ENCODE measurements at regions not wholly inside any gene's neighbourhood (a gene's known extent, or its start where the extent isn't known, plus 50 kb on each side); places are given as distances from the start of the nearest gene placed in this dataset.
"Not testable (repeated sequence)": the region's sequence is repeated elsewhere in the genome, so short reads cannot be mapped to it uniquely, and the experiment has no call there.

- H3K79me2 ChIP-seq (ENCODE audit: insufficient read depth, low read length): no peaks in the 10 kb centered on the region
- H3K9me3 ChIP-seq (ENCODE audit: low read depth, low read length): no peaks in the 10 kb centered on the region
- H3K4me2 ChIP-seq (ENCODE audit: insufficient read depth, low read length): no peak overlapping the region
- no peak for TF ChIP-seq CTCF (IDR thresholded peaks at IDR 0.05; ENCODE audit: extremely low read depth, low read depth, low read length)
- no peaks in the 10 kb centered on the region for H4K20me1 ChIP-seq (ENCODE audit: insufficient read depth, low read length)
- DNase-seq (ENCODE audit: insufficient read length, low spot score, missing footprints): no peak
- no peaks in the 10 kb centered on the region for H3K27me3 ChIP-seq (ENCODE audit: insufficient read depth, low read length)
- H3K36me3 ChIP-seq (ENCODE audit: insufficient read depth, low read length): no peaks in the 10 kb centered on the region
- H2AFZ ChIP-seq (ENCODE audit: low read length): no peak overlapping the region
- H3K27ac ChIP-seq (ENCODE audit: low read depth, low read length): no peak overlapping the region
- no peak overlapping the region for H3K4me3 ChIP-seq (ENCODE audit: insufficient read depth, low read length)
- H3K4me1 ChIP-seq (ENCODE audit: insufficient read depth, low read length): no peaks in the 10 kb centered on the region
These were observed 224.2 kb downstream of the SOX2 start for GRCh38 chr3:181935915-181936314.

GRCh38 chr3:181936774-181937173 is 225.0 kb downstream of the SOX2 start:
- Histone ChIP-seq H3K4me2 (ENCODE audit: insufficient read depth, low read length) (no peak overlapping the region), H3K27ac (ENCODE audit: low read depth, low read length) (no peak overlapping the region), H3K4me1 (ENCODE audit: insufficient read depth, low read length) (no peaks in the 10 kb centered on the region), H3K36me3 (ENCODE audit: insufficient read depth, low read length) (no peaks in the 10 kb centered on the region), H3K27me3 (ENCODE audit: insufficient read depth, low read length) (no peaks in the 10 kb centered on the region), H4K20me1 (ENCODE audit: insufficient read depth, low read length) (no peaks in the 10 kb centered on the region), H3K79me2 (ENCODE audit: insufficient read depth, low read length) (no peaks in the 10 kb centered on the region), H2AFZ (ENCODE audit: low read length) (no peak overlapping the region), H3K4me3 (ENCODE audit: insufficient read depth, low read length) (no peak overlapping the region), H3K9me3 (ENCODE audit: low read depth, low read length) (no peaks in the 10 kb centered on the region)
- TF ChIP-seq CTCF (IDR thresholded peaks at IDR 0.05; ENCODE audit: extremely low read depth, low read depth, low read length): no peak
- no peak for DNase-seq (ENCODE audit: insufficient read length, low spot score, missing footprints)

GRCh38 chr3:181938580-181938979 is 226.9 kb downstream of the SOX2 start:
- not testable (repeated sequence) for H4K20me1 ChIP-seq (ENCODE audit: insufficient read depth, low read length); H2AFZ ChIP-seq (ENCODE audit: low read length); H3K4me1 ChIP-seq (ENCODE audit: insufficient read depth, low read length); H3K27ac ChIP-seq (ENCODE audit: low read depth, low read length); H3K27me3 ChIP-seq (ENCODE audit: insufficient read depth, low read length); H3K79me2 ChIP-seq (ENCODE audit: insufficient read depth, low read length); H3K36me3 ChIP-seq (ENCODE audit: insufficient read depth, low read length); H3K4me2 ChIP-seq (ENCODE audit: insufficient read depth, low read length); DNase-seq (ENCODE audit: insufficient read length, low spot score, missing footprints); H3K4me3 ChIP-seq (ENCODE audit: insufficient read depth, low read length); H3K9me3 ChIP-seq (ENCODE audit: low read depth, low read length)

- Histone ChIP-seq H3K4me2 (ENCODE audit: insufficient read depth, low read length) (no peak overlapping the region), H3K27me3 (ENCODE audit: insufficient read depth, low read length) (no peaks in the 10 kb centered on the region), H3K27ac (ENCODE audit: low read depth, low read length) (no peak overlapping the region), H4K20me1 (ENCODE audit: insufficient read depth, low read length) (no peaks in the 10 kb centered on the region), H3K9me3 (ENCODE audit: low read depth, low read length) (no peaks in the 10 kb centered on the region), H3K36me3 (ENCODE audit: insufficient read depth, low read length) (no peaks in the 10 kb centered on the region), H3K4me1 (ENCODE audit: insufficient read depth, low read length) (no peaks in the 10 kb centered on the region), H2AFZ (ENCODE audit: low read length) (no peak overlapping the region), H3K79me2 (ENCODE audit: insufficient read depth, low read length) (no peaks in the 10 kb centered on the region), H3K4me3 (ENCODE audit: insufficient read depth, low read length) (no peak overlapping the region)
- TF ChIP-seq CTCF (IDR thresholded peaks at IDR 0.05; ENCODE audit: extremely low read depth, low read depth, low read length): no peak
- no peak for DNase-seq (ENCODE audit: insufficient read length, low spot score, missing footprints)
These were observed 229.0 kb downstream of the SOX2 start for GRCh38 chr3:181940703-181941102.

- Histone ChIP-seq H3K36me3 (ENCODE audit: insufficient read depth, low read length) (no peaks in the 10 kb centered on the region), H3K27me3 (ENCODE audit: insufficient read depth, low read length) (no peaks in the 10 kb centered on the region), H3K9me3 (ENCODE audit: low read depth, low read length) (no peaks in the 10 kb centered on the region), H3K4me2 (ENCODE audit: insufficient read depth, low read length) (no peak overlapping the region), H3K4me1 (ENCODE audit: insufficient read depth, low read length) (no peaks in the 10 kb centered on the region), H2AFZ (ENCODE audit: low read length) (no peak overlapping the region), H4K20me1 (ENCODE audit: insufficient read depth, low read length) (no peaks in the 10 kb centered on the region), H3K4me3 (ENCODE audit: insufficient read depth, low read length) (no peak overlapping the region), H3K79me2 (ENCODE audit: insufficient read depth, low read length) (no peaks in the 10 kb centered on the region), H3K27ac (ENCODE audit: low read depth, low read length) (no peak overlapping the region)
- no peak for TF ChIP-seq CTCF (IDR thresholded peaks at IDR 0.05; ENCODE audit: extremely low read depth, low read depth, low read length)
- no peak for DNase-seq (ENCODE audit: insufficient read length, low spot score, missing footprints)
These were observed 229.5 kb downstream of the SOX2 start for GRCh38 chr3:181941250-181941649.
